Keratinocyte (primary cell): ENCODE measurements at regions not wholly inside any gene's neighbourhood (a gene's known extent, or its start where the extent isn't known, plus 50 kb on each side); places are given as distances from the start of the nearest gene placed in this dataset.

Experiments used
- DNase-seq: peaks from one replicate; pipeline ENCODE4 v3.0.0-alpha.2; 2011; ENCODE audit warnings: low read depth, missing footprints, low spot score
- FAIRE-seq: peaks from 2 replicates; lab custom pipeline; 2011; peaks lifted over from hg19 to GRCh38; lab: Jason Lieb, UNC
- H2AFZ ChIP-seq: 2 replicates; pipeline ENCODE4 v1.6.0; 2012; ENCODE audit warnings: low read length, control low read depth, inconsistent platforms; ENCODE audit not compliant: control insufficient read depth
- H3K27ac ChIP-seq: 2 replicates; pipeline ENCODE4 v1.5.1; 2011; ENCODE audit warnings: low read length; ENCODE audit not compliant: control insufficient read depth, insufficient read depth
- H3K27me3 ChIP-seq: 3 replicates; pipeline ENCODE4 v1.6.0; 2011; ENCODE audit warnings: low read length; ENCODE audit not compliant: control insufficient read depth, insufficient read depth; ENCODE audit errors: extremely low read depth
- H3K36me3 ChIP-seq, 2 experiments: 2 replicates in 1 of 2; 3 replicates in 1 of 2; pipeline ENCODE4 v1.5.1; 2011; ENCODE audit warnings: low read length in 2 of 2, mild to moderate bottlenecking in 1 of 2; ENCODE audit not compliant: control insufficient read depth in 2 of 2, insufficient read depth in 2 of 2; ENCODE audit errors: extremely low read depth in 1 of 2
- H3K4me1 ChIP-seq: 3 replicates; pipeline ENCODE4 v1.5.1; 2011; ENCODE audit warnings: low read length; ENCODE audit not compliant: control insufficient read depth, insufficient read depth; ENCODE audit errors: extremely low read depth
- H3K4me2 ChIP-seq: 3 replicates; pipeline ENCODE4 v1.6.0; 2011; ENCODE audit warnings: low read depth, low read length; ENCODE audit not compliant: control insufficient read depth, insufficient read depth; ENCODE audit errors: extremely low read depth
- H3K4me3 ChIP-seq, 3 experiments: fragments of 200-600 bp in 1 of 3; sonication (generic) in 1 of 3; 2 replicates in 2 of 3; 3 replicates in 1 of 3; pipeline ENCODE4 v1.5.1; 2011 to 2016; ENCODE audit warnings: low read length in 3 of 3, mild to moderate bottlenecking in 3 of 3, control low read depth in 2 of 3, inconsistent platforms in 1 of 3, low read depth in 1 of 3, mixed read lengths in 1 of 3, mixed run types in 1 of 3, moderate library complexity in 1 of 3; ENCODE audit not compliant: control insufficient read depth in 2 of 3, insufficient read depth in 2 of 3; ENCODE audit errors: extremely low read depth in 1 of 3
- H3K79me2 ChIP-seq: 2 replicates; pipeline ENCODE4 v1.6.0; 2012; ENCODE audit warnings: low read length; ENCODE audit not compliant: control insufficient read depth, insufficient read depth
- H3K9ac ChIP-seq: 3 replicates; pipeline ENCODE4 v1.6.0; 2011; ENCODE audit warnings: low read length; ENCODE audit not compliant: control insufficient read depth, insufficient read depth; ENCODE audit errors: extremely low read depth
- H3K9me1 ChIP-seq: 3 replicates; pipeline ENCODE4 v1.6.0; 2011; ENCODE audit warnings: low read length; ENCODE audit not compliant: control insufficient read depth, insufficient read depth; ENCODE audit errors: extremely low read depth
- H3K9me3 ChIP-seq: 2 replicates; pipeline ENCODE4 v1.5.1; 2012; ENCODE audit warnings: low read depth, low read length; ENCODE audit not compliant: control insufficient read depth
- H4K20me1 ChIP-seq: 3 replicates; pipeline ENCODE4 v1.6.0; 2011; ENCODE audit warnings: low read length; ENCODE audit not compliant: control insufficient read depth, insufficient read depth; ENCODE audit errors: extremely low read depth
- EZH2 ChIP-seq: IDR thresholded peaks from one replicate; pipeline ENCODE4 v1.6.1; 2012; ENCODE audit warnings: inconsistent platforms, mild to moderate bottlenecking, low read length, moderate library complexity
- dilution Hi-C: fragments of 300-500 bp; cut with MboI; formaldehyde crosslinking; loops from one replicate; pipeline ENCODE4 v1.7.0; 2020; ENCODE audit warnings: low sequenced_read_pairs; ENCODE audit not compliant: extremely low pct_ligation_motif_present
- TF ChIP-seq, protein P1 (sequence below), 3 experiments: IDR thresholded peaks in 1 of 3; conservative IDR thresholded peaks in 1 of 3; optimal IDR thresholded peaks in 1 of 3; 2 replicates in 2 of 3; 3 replicates in 1 of 3; pipeline versions ENCODE3 to v1.5.1; 2011; ENCODE audit warnings: low read length in 3 of 3, mild to moderate bottlenecking in 3 of 3, moderate library complexity in 2 of 3, control low read depth in 1 of 3, inconsistent platforms in 1 of 3; ENCODE audit not compliant: insufficient read depth in 2 of 3; ENCODE audit errors: extremely low read depth in 1 of 3

DNA sequence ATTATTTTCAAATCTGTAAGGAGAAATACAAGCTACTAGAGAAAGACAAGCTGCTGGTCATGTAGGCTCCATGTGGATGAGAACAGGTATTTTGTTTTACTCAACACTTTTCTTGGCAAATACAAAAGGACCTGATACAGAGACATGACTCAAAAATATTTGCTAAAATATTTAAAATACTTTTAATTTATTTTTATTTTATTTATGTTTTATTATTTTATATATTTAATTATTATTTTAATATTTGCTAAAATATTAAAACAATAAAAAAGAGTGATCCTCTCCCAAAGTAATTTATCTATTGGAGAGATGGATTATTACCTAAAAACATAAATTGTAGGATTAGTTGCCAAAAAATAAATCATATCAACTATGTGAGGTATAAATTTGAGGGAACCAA, 808.9 kb upstream of the SEL1L start:
- Histone ChIP-seq H3K27me3 (no peaks in the 10 kb centered on the region), H3K4me3 (no peak overlapping the region), H2AFZ (no peak overlapping the region), H3K4me2 (no peak overlapping the region), H3K9ac (no peak overlapping the region), H3K27ac (no peak overlapping the region), H3K9me1 (no peaks in the 10 kb centered on the region), H3K36me3 (no peaks in the 10 kb centered on the region), H3K9me3 (no peaks in the 10 kb centered on the region), H4K20me1 (no peaks in the 10 kb centered on the region), H3K79me2 (no peaks in the 10 kb centered on the region), H3K4me1 (no peaks in the 10 kb centered on the region)
- TF ChIP-seq, protein P1, sequence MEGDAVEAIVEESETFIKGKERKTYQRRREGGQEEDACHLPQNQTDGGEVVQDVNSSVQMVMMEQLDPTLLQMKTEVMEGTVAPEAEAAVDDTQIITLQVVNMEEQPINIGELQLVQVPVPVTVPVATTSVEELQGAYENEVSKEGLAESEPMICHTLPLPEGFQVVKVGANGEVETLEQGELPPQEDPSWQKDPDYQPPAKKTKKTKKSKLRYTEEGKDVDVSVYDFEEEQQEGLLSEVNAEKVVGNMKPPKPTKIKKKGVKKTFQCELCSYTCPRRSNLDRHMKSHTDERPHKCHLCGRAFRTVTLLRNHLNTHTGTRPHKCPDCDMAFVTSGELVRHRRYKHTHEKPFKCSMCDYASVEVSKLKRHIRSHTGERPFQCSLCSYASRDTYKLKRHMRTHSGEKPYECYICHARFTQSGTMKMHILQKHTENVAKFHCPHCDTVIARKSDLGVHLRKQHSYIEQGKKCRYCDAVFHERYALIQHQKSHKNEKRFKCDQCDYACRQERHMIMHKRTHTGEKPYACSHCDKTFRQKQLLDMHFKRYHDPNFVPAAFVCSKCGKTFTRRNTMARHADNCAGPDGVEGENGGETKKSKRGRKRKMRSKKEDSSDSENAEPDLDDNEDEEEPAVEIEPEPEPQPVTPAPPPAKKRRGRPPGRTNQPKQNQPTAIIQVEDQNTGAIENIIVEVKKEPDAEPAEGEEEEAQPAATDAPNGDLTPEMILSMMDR (optimal IDR thresholded peaks at IDR 0.05 in 1 of 3, IDR thresholded peaks at IDR 0.05 in 1 of 3, conservative IDR thresholded peaks at IDR 0.05 in 1 of 3; ENCODE audit: extremely low read depth in 1 of 3, insufficient read depth in 2 of 3, low read length in 3 of 3): no peak
- TF ChIP-seq EZH2: no peak
- DNase-seq (no peak), FAIRE-seq (no peak)
- dilution Hi-C loops: no loop called here

DNA sequence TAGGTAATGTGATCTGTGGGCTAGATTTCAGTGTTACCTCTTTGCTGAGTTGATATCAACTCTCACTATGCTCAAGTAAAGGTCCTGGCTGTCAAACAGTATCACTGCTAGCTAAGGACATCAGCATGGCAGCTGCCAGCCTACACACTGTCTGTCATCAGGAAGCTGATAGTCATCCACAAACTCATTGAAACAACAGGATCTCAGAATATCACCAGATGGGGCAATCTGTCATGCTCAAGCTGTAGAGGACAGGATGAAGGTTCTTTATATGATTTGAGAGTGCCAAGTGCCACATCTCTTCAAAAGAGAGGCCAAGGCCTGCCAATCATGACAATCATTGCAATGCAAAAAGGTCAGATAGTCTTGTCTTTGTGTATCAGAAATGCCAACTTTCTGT, 811.5 kb upstream of the SEL1L start:
- dilution Hi-C loops: no loop called here
- no peaks in the 10 kb centered on the region for H3K9me3 ChIP-seq
- TF ChIP-seq, protein P1 (optimal IDR thresholded peaks at IDR 0.05 in 1 of 3, IDR thresholded peaks at IDR 0.05 in 1 of 3, conservative IDR thresholded peaks at IDR 0.05 in 1 of 3; ENCODE audit: extremely low read depth in 1 of 3, insufficient read depth in 2 of 3, low read length in 3 of 3): no peak
- TF ChIP-seq EZH2: no peak
- no peak overlapping the region for H3K4me3 ChIP-seq
- FAIRE-seq: no peak
- no peak overlapping the region for H3K9ac ChIP-seq
- no peaks in the 10 kb centered on the region for H3K4me1 ChIP-seq
- no peak overlapping the region for H3K4me2 ChIP-seq
- H4K20me1 ChIP-seq: no peaks in the 10 kb centered on the region
- DNase-seq: no peak
- H2AFZ ChIP-seq: no peak overlapping the region
- H3K79me2 ChIP-seq: no peaks in the 10 kb centered on the region
- H3K9me1 ChIP-seq: no peaks in the 10 kb centered on the region
- H3K27ac ChIP-seq: no peak overlapping the region
- no peaks in the 10 kb centered on the region for H3K27me3 ChIP-seq
- H3K36me3 ChIP-seq: no peaks in the 10 kb centered on the region
